ENCODE measurements at regions not wholly inside any gene's neighbourhood (a gene's known extent, or its start where the extent isn't known, plus 50 kb on each side); places are given as distances from the start of the nearest gene placed in this dataset.

DNA sequence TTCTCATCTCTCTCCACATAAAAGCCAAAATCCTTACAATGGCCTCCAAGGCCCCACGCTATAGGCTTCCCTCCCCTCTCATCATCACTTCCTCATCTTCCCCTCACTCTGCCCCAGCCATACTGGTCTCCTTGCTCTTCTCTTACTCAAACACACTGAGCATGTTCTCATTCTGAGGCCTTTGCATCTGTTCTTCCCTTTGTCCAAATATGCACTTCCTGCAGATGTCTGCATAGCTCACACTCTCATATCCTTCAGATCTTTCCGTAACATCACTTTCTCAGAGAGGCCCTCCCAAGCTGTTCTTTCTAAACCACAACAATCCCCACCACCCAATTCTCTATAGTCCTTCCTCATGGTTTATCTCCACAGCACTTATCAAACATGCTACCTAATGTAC is 284.1 kb downstream of the HHIPL2 start:
- TF ChIP-seq, protein P1, sequence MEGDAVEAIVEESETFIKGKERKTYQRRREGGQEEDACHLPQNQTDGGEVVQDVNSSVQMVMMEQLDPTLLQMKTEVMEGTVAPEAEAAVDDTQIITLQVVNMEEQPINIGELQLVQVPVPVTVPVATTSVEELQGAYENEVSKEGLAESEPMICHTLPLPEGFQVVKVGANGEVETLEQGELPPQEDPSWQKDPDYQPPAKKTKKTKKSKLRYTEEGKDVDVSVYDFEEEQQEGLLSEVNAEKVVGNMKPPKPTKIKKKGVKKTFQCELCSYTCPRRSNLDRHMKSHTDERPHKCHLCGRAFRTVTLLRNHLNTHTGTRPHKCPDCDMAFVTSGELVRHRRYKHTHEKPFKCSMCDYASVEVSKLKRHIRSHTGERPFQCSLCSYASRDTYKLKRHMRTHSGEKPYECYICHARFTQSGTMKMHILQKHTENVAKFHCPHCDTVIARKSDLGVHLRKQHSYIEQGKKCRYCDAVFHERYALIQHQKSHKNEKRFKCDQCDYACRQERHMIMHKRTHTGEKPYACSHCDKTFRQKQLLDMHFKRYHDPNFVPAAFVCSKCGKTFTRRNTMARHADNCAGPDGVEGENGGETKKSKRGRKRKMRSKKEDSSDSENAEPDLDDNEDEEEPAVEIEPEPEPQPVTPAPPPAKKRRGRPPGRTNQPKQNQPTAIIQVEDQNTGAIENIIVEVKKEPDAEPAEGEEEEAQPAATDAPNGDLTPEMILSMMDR (IDR thresholded peaks at IDR 0.05; ENCODE audit: control insufficient read depth, insufficient read depth, low read depth, low read length, missing control alignments), result no peak
- H3K4me3 ChIP-seq (ENCODE audit: control insufficient read depth, low read depth, low read length), result no peak overlapping the region
- no peak for DNase-seq (ENCODE audit: low read depth)

- DNase-seq (ENCODE audit: low read depth), result no peak
- TF ChIP-seq, protein P1 (IDR thresholded peaks at IDR 0.05; ENCODE audit: control insufficient read depth, insufficient read depth, low read depth, low read length, missing control alignments), result no peak
- H3K4me3 ChIP-seq (ENCODE audit: control insufficient read depth, low read depth, low read length), result no peak overlapping the region
These were observed 290.9 kb downstream of the HHIPL2 start for GRCh38 chr1:222257027-222257426.

DNA sequence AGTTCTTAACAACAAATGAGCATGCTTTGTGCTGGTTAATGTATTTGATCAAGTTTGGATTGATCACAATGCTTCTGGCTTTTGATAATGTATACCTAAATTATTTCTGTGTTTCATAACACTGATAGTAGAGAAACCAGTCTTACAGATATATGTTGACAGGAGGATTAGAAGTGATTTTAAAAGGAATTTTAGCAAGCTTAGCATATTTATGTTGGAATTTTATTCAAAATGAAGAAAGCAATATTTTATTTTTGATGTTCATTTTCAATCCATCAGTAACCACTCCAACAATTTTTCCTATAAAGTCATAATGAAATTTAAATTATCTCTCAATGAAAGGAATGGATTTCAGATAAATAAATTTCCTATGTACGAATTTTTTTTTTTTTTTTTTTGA is 291.8 kb downstream of the HHIPL2 start:
- TF ChIP-seq, protein P1 (IDR thresholded peaks at IDR 0.05; ENCODE audit: control insufficient read depth, insufficient read depth, low read depth, low read length, missing control alignments), result no peak
- no peak for DNase-seq (ENCODE audit: low read depth)
- no peak overlapping the region for H3K4me3 ChIP-seq (ENCODE audit: control insufficient read depth, low read depth, low read length)

GRCh38 chr1:222252788-222253187 is 295.1 kb downstream of the HHIPL2 start:
- TF ChIP-seq, protein P1 (IDR thresholded peaks at IDR 0.05; ENCODE audit: control insufficient read depth, insufficient read depth, low read depth, low read length, missing control alignments), result no peak
- DNase-seq (ENCODE audit: low read depth), result no peak
- no peak overlapping the region for H3K4me3 ChIP-seq (ENCODE audit: control insufficient read depth, low read depth, low read length)

GRCh38 chr1:222251847-222252246 is 296.1 kb downstream of the HHIPL2 start:
- no peak overlapping the region for H3K4me3 ChIP-seq (ENCODE audit: control insufficient read depth, low read depth, low read length)
- TF ChIP-seq, protein P1 (IDR thresholded peaks at IDR 0.05; ENCODE audit: control insufficient read depth, insufficient read depth, low read depth, low read length, missing control alignments), result no peak
- no peak for DNase-seq (ENCODE audit: low read depth)

GRCh38 chr1:222250376-222250775 is 297.5 kb downstream of the HHIPL2 start:
- no peak overlapping the region for H3K4me3 ChIP-seq (ENCODE audit: control insufficient read depth, low read depth, low read length)
- peak; percentile 46 for DNase-seq (ENCODE audit: low read depth)
- TF ChIP-seq, protein P1 (IDR thresholded peaks at IDR 0.05; ENCODE audit: control insufficient read depth, insufficient read depth, low read depth, low read length, missing control alignments), result no peak

GRCh38 chr1:222247811-222248310 is 300.0 kb downstream of the HHIPL2 start:
- TF ChIP-seq, protein P1 (IDR thresholded peaks at IDR 0.05; ENCODE audit: control insufficient read depth, insufficient read depth, low read depth, low read length, missing control alignments), result no peak
- DNase-seq (ENCODE audit: low read depth), result no peak

More at GRCh38 chr1:222247811-222248310, 300.0 kb downstream of the HHIPL2 start:
- no peak overlapping the region for H3K4me3 ChIP-seq (ENCODE audit: control insufficient read depth, low read depth, low read length)

All from AG09309 (cell line).